Fibroblast of lung (primary cell): ENCODE measurements at regions not wholly inside any gene's neighbourhood (a gene's known extent, or its start where the extent isn't known, plus 50 kb on each side); places are given as distances from the start of the nearest gene placed in this dataset.

Source experiments
- DNase-seq, 2 donors: peaks; one replicate each; pipeline versions ENCODE4 v3.0.0 to v3.0.0-alpha.2; 2010; ENCODE audit warnings: low read depth in 2 of 2
- H2AFZ ChIP-seq: 2 replicates; pipeline ENCODE4 v1.5.1; 2012; ENCODE audit warnings: low read length, control low read depth, inconsistent platforms
- H3K27ac ChIP-seq: 2 replicates; pipeline ENCODE4 v1.5.1; 2011; ENCODE audit warnings: low read length, control low read depth; ENCODE audit not compliant: insufficient read depth
- H3K27me3 ChIP-seq: 2 replicates; pipeline ENCODE4 v1.5.1; 2011; ENCODE audit warnings: mild to moderate bottlenecking, low read length; ENCODE audit not compliant: control insufficient read depth, insufficient read depth
- H3K36me3 ChIP-seq: 2 replicates; pipeline ENCODE4 v1.5.1; 2011; ENCODE audit warnings: low read length; ENCODE audit not compliant: control insufficient read depth, insufficient read depth
- H3K4me1 ChIP-seq: 2 replicates; pipeline ENCODE4 v1.5.1; 2011; ENCODE audit warnings: low read length; ENCODE audit not compliant: control insufficient read depth, insufficient read depth; ENCODE audit errors: extremely low read depth
- H3K4me2 ChIP-seq: 2 replicates; pipeline ENCODE4 v1.5.1; 2011; ENCODE audit warnings: low read length, control low read depth; ENCODE audit not compliant: insufficient read depth; ENCODE audit errors: extremely low read depth
- H3K4me3 ChIP-seq, 4 experiments: fragments of 200-600 bp in 1 of 4; sonication (generic) in 1 of 4; replicated peaks in 1 of 4; 2 replicates each; pipeline ENCODE4 v1.5.1; 2011 to 2016; ENCODE audit warnings: low read length in 4 of 4, low read depth in 3 of 4, mild to moderate bottlenecking in 3 of 4, control low read depth in 2 of 4, inconsistent platforms in 1 of 4, mixed read lengths in 1 of 4; ENCODE audit not compliant: insufficient read depth in 1 of 4; ENCODE audit errors: control extremely low read depth in 1 of 4
- H3K79me2 ChIP-seq: 2 replicates; pipeline ENCODE4 v1.5.1; 2012; ENCODE audit warnings: mild to moderate bottlenecking, low read length, inconsistent platforms; ENCODE audit not compliant: control insufficient read depth, insufficient read depth
- H3K9ac ChIP-seq: 2 replicates; pipeline ENCODE4 v1.5.1; 2011; ENCODE audit warnings: mild to moderate bottlenecking, low read length, control low read depth; ENCODE audit not compliant: insufficient read depth
- H3K9me3 ChIP-seq: 2 replicates; pipeline ENCODE4 v1.5.1; 2012; ENCODE audit warnings: low read depth, low read length; ENCODE audit not compliant: control insufficient read depth, insufficient read depth
- H4K20me1 ChIP-seq: 2 replicates; pipeline ENCODE4 v1.5.1; 2011; ENCODE audit warnings: low read length; ENCODE audit not compliant: control insufficient read depth, insufficient read depth; ENCODE audit errors: extremely low read depth
- CTCF ChIP-seq, 2 donors: IDR thresholded peaks in 1 of 2; conservative IDR thresholded peaks in 1 of 2; 1 replicate in 1 of 2; 2 replicates in 1 of 2; pipeline ENCODE4 v1.5.1; 2011 to 2012; ENCODE audit warnings: low read length in 2 of 2, control low read depth in 1 of 2, inconsistent platforms in 1 of 2, low read depth in 1 of 2, mild to moderate bottlenecking in 1 of 2
- EZH2 ChIP-seq: IDR thresholded peaks from 2 replicates; pipeline ENCODE4 v1.5.1; 2012; ENCODE audit warnings: low read length, control low read depth, mild to moderate bottlenecking; ENCODE audit errors: missing control alignments

- H3K9ac ChIP-seq, result no peak overlapping the region
- H3K36me3 ChIP-seq, result no peaks in the 10 kb centered on the region
- no peaks in the 10 kb centered on the region for H3K4me1 ChIP-seq
- H3K27ac ChIP-seq, result no peak overlapping the region
- H3K79me2 ChIP-seq, result no peaks in the 10 kb centered on the region
- no peak overlapping the region for H3K4me3 ChIP-seq
- H3K9me3 ChIP-seq, result no peaks in the 10 kb centered on the region
- no peak overlapping the region for H3K4me2 ChIP-seq
- no peak for DNase-seq
- TF ChIP-seq EZH2 (no peak), CTCF (conservative IDR thresholded peaks at IDR 0.05 in 1 of 2, IDR thresholded peaks at IDR 0.05 in 1 of 2; ENCODE audit: low read depth in 1 of 2, low read length in 2 of 2) (no peak)
- H2AFZ ChIP-seq, result no peak overlapping the region
- H4K20me1 ChIP-seq, result no peaks in the 10 kb centered on the region
- H3K27me3 ChIP-seq, result no peaks in the 10 kb centered on the region
These were observed 268.4 kb upstream of the KIRREL3 start for GRCh38 chr11:127268932-127269331.

DNA sequence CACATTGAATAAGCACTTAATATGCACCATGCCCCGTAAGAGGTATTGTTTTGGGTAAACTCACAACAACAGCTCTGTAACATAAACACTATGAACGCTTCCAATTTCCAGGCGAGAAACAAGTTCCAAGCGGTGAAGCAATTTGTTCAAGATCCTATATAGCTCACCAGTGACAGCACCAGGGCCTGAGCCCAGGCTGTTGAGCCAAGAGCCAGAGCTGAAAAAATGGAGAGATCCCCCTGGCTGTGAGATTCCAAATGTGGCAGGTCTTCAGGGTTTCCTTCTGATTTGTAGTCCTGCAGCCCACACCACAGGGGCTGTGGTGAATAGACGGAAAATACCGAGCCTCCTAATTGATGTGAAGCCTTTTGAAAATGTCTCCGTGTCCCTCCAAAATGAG lies 268.0 kb upstream of the KIRREL3 start:
- no peaks in the 10 kb centered on the region for H3K27me3 ChIP-seq
- no peaks in the 10 kb centered on the region for H3K79me2 ChIP-seq
- no peak overlapping the region for H3K4me2 ChIP-seq
- H3K4me3 ChIP-seq, result no peak overlapping the region
- H2AFZ ChIP-seq, result no peak overlapping the region
- H3K27ac ChIP-seq, result no peak overlapping the region
- no peaks in the 10 kb centered on the region for H3K4me1 ChIP-seq
- TF ChIP-seq CTCF (conservative IDR thresholded peaks at IDR 0.05 in 1 of 2, IDR thresholded peaks at IDR 0.05 in 1 of 2; ENCODE audit: low read depth in 1 of 2, low read length in 2 of 2) (no peak), EZH2 (no peak)
- no peaks in the 10 kb centered on the region for H3K36me3 ChIP-seq
- H4K20me1 ChIP-seq, result no peaks in the 10 kb centered on the region
- H3K9me3 ChIP-seq, result no peaks in the 10 kb centered on the region
- no peak for DNase-seq
- no peak overlapping the region for H3K9ac ChIP-seq

DNA sequence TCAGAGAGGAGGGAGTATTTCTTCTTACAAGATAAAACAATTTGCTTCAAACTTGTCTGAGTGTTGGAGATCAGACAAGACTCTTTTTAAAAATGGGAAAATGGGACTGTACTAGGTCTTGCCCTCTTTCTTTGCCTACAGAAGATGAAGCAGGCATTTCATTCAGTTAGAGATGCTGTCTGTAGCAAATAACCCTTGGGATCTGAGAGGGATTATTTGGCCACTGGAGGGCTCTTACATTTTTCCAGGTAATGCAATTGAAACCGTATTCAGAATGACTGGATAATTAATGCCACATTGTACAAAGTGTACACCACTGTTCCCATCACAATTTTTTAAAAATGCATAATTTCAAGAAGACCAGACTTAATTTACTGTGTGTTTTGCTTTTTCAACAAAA lies 258.5 kb upstream of the KIRREL3 start:
- no peak for DNase-seq
- TF ChIP-seq EZH2 (no peak), CTCF (conservative IDR thresholded peaks at IDR 0.05 in 1 of 2, IDR thresholded peaks at IDR 0.05 in 1 of 2; ENCODE audit: low read depth in 1 of 2, low read length in 2 of 2) (no peak)
- no peaks in the 10 kb centered on the region for H3K27me3 ChIP-seq
- H3K36me3 ChIP-seq, result no peaks in the 10 kb centered on the region
- H3K9ac ChIP-seq, result no peak overlapping the region
- H3K27ac ChIP-seq, result no peak overlapping the region
- no peaks in the 10 kb centered on the region for H4K20me1 ChIP-seq
- no peak overlapping the region for H3K4me2 ChIP-seq
- no peaks in the 10 kb centered on the region for H3K4me1 ChIP-seq
- no peaks in the 10 kb centered on the region for H3K79me2 ChIP-seq
- no peak overlapping the region for H2AFZ ChIP-seq
- H3K9me3 ChIP-seq, result no peaks in the 10 kb centered on the region
- no peak overlapping the region for H3K4me3 ChIP-seq
